PC-3 (cell line): ENCODE measurements at regions not wholly inside any gene's neighbourhood (a gene's known extent, or its start where the extent isn't known, plus 50 kb on each side); places are given as distances from the start of the nearest gene placed in this dataset.

Source experiments
- EZH2phosphoT487 ChIP-seq: fragments of 300-600 bp; sonication (generic); IDR thresholded peaks from 2 replicates; pipeline ENCODE4 v1.6.1; 2018; ENCODE audit warnings: mild to moderate bottlenecking, antibody characterized with exemption, low read length, borderline replicate concordance
- TF ChIP-seq, protein P1 (sequence below): fragments of 300-600 bp; sonication (generic); conservative IDR thresholded peaks from 2 replicates; pipeline ENCODE4 v1.5.1; 2017; ENCODE audit warnings: antibody characterized with exemption, low read depth, mild to moderate bottlenecking, low read length

GRCh38 chr3:130820976-130821375 is 72.9 kb upstream of the ATP2C1 start:
- TF ChIP-seq, protein P1, sequence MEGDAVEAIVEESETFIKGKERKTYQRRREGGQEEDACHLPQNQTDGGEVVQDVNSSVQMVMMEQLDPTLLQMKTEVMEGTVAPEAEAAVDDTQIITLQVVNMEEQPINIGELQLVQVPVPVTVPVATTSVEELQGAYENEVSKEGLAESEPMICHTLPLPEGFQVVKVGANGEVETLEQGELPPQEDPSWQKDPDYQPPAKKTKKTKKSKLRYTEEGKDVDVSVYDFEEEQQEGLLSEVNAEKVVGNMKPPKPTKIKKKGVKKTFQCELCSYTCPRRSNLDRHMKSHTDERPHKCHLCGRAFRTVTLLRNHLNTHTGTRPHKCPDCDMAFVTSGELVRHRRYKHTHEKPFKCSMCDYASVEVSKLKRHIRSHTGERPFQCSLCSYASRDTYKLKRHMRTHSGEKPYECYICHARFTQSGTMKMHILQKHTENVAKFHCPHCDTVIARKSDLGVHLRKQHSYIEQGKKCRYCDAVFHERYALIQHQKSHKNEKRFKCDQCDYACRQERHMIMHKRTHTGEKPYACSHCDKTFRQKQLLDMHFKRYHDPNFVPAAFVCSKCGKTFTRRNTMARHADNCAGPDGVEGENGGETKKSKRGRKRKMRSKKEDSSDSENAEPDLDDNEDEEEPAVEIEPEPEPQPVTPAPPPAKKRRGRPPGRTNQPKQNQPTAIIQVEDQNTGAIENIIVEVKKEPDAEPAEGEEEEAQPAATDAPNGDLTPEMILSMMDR, result no peak
- TF ChIP-seq EZH2phosphoT487, result no peak
